ENCODE measurements at regions not wholly inside any gene's neighbourhood (a gene's known extent, or its start where the extent isn't known, plus 50 kb on each side); places are given as distances from the start of the nearest gene placed in this dataset.

DNA sequence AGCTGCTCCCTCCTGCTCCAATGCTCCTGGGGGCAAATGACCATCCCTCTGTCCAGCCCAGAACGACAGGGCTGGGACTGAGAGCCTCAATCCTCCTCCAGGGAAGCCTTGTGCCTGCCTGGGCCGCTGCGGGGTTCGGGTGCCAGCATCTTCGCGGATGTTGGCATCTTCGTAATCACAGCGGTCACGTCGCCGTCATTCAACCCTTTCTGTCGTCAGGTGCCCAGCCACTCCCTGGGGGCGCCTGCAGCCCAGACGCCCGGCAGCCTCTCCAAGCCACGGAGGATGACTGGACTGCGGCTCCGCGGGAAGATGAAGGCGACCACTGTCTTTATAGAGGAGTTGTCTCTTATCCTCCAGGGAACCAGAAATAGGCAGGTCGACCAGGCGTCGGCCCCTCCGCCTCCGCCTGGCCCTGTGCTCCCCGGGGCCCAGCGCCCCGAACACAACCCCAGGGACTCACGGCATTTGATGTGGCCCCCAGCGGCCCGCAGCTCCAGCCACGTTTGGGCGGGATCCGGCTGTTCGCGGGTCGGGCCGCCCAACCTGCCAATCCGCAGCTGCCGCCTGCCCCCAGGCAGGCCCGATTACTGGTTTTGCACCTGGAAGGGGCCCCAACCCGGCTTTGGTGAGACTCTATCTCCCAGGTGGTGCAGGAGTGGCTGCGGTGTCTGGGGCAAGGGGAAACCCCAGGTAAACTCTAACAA, 113.9 kb downstream of the THNSL2 start:
- DNase-seq (ENCODE audit: low read depth, low spot score): no peak

- no peak for DNase-seq (ENCODE audit: low read depth, low spot score)
These were observed 111.4 kb downstream of the THNSL2 start for GRCh38 chr2:88281302-88282217.

- DNase-seq (ENCODE audit: low read depth, low spot score): no peak
These were observed 99.7 kb downstream of the THNSL2 start for GRCh38 chr2:88269836-88270235.

- no peak for DNase-seq (ENCODE audit: low read depth, low spot score)
These were observed 95.5 kb downstream of the THNSL2 start for GRCh38 chr2:88265352-88266303.

GRCh38 chr2:88263861-88264260, 93.7 kb downstream of the THNSL2 start:
- no peak for DNase-seq (ENCODE audit: low read depth, low spot score)

GRCh38 chr2:88261725-88262124, 91.6 kb downstream of the THNSL2 start:
- no peak for DNase-seq (ENCODE audit: low read depth, low spot score)

- DNase-seq (ENCODE audit: low read depth, low spot score): no peak
These were observed 88.1 kb downstream of the THNSL2 start for GRCh38 chr2:88258208-88258607.

- no peak for DNase-seq (ENCODE audit: low read depth, low spot score)
These were observed 84.4 kb downstream of the THNSL2 start for GRCh38 chr2:88254437-88255091.

GRCh38 chr2:88253997-88254396, 83.9 kb downstream of the THNSL2 start:
- DNase-seq (ENCODE audit: low read depth, low spot score): no peak

DNA sequence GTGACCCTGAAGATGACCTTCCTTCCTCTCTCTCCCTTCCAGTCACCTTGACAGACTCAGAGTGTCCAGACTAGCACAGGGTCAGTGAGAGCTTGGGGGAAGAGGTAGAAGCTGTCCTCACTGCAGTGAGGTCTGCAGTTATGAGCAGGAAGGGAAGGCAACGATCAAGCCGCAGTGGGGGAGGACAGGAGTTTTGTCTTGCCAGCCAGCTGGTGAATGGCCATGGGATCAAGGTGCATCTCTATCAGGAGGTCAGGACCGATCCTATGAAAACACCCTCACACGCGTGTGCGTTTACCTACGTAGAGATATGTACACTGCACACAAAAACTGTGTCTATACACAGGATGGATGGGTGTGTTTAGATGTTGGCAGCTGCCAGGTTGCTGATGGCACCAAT, 83.2 kb downstream of the THNSL2 start:
- no peak for DNase-seq (ENCODE audit: low read depth, low spot score)

DNA sequence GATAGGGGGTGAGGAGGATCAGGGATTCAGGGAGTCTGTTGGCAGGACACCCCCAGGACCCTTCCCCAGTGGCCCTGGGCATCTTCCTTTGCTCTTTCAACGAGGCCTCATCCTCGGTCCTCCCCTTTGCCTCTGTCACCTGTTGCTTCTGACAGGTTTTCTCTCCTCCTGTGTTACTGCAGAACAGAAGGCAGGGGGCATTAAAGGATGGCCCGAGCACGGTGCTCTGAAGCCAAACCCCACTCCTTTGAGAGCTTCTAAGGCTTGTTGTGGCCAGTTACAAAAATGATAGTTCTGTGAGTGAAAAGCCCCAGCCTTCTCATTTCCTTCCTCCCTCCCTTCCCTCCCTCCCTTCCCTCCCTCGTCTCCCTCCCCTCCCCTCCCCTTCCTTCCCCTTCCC, 82.5 kb downstream of the THNSL2 start:
- DNase-seq (ENCODE audit: low read depth, low spot score): no peak

- no peak for DNase-seq (ENCODE audit: low read depth, low spot score)
These were observed 82.0 kb downstream of the THNSL2 start for GRCh38 chr2:88252111-88252510.

DNA sequence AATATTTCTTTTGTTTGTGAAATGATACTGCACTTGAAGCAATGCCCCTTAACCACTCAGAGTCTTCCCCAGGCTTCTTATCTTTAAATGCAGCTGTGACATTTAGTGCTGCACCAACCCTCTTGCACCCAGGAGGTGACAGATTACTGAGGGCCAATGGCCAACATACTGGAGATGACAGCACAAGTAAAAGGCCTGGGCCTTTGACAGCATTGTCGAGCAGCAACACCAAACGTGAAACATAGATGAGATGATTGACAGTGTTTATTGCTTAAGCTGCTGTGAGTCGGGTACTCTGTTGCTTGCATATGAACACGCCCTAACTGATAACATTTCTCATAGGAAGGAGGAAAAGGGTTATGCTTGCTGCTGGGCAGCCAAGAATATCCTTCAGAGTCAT, 80.3 kb downstream of the THNSL2 start:
- no peak for DNase-seq (ENCODE audit: low read depth, low spot score)

- no peak for DNase-seq (ENCODE audit: low read depth, low spot score)
These were observed 78.2 kb downstream of the THNSL2 start for GRCh38 chr2:88248280-88248828.

- no peak for DNase-seq (ENCODE audit: low read depth, low spot score)
These were observed 77.4 kb downstream of the THNSL2 start for GRCh38 chr2:88247531-88247930.

DNA sequence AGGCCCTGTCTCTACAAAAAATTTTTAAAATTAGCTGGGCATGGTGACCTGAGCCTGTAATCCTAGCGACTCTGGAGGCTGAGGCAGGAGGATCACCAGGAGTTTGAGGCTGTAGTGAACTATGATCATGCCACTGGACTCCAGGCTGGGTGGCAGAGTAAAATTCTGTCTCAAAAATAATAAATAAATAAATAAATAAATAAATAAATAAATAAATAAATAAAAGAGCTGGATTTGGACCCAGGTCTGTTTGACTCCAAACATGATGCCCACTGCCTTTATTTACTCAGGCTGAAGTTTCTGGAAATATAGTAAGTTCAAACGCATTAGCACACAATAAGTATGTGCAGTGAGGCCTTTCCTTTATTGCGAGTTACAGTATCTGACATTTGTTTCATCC, 75.0 kb downstream of the THNSL2 start:
- DNase-seq (ENCODE audit: low read depth, low spot score): no peak

GRCh38 chr2:88239781-88240180, 69.6 kb downstream of the THNSL2 start:
- no peak for DNase-seq (ENCODE audit: low read depth, low spot score)

- DNase-seq (ENCODE audit: low read depth, low spot score): no peak
These were observed 66.5 kb downstream of the THNSL2 start for GRCh38 chr2:88236666-88237065.

Measured in iPS DF 19.7 (cell line).